Psoas muscle (tissue), 7 donors: ENCODE measurements at regions not wholly inside any gene's neighbourhood (a gene's known extent, or its start where the extent isn't known, plus 50 kb on each side); places are given as distances from the start of the nearest gene placed in this dataset.

Source experiments
- ATAC-seq, 4 donors: fragments of 200-7000 bp; cut with Tn5 transposase; one replicate each; pipeline ENCODE4 v1.9.1; 2020; ENCODE audit warnings: moderate library complexity in 3 of 4, mild to moderate bottlenecking in 2 of 4
- DNase-seq, 2 donors: peaks; one replicate each; pipeline ENCODE4 v3.0.0-alpha.2; 2020
- H3K27ac ChIP-seq: fragments of 200-600 bp; one replicate; pipeline ENCODE4 v1.8.0; 2022
- H3K27me3 ChIP-seq, 3 donors: fragments of 200-600 bp in 1 of 3; one replicate each; pipeline versions ENCODE4 v1.6.1 to v1.8.0; 2013 to 2022; ENCODE audit warnings: low read length in 2 of 3, mild to moderate bottlenecking in 2 of 3, moderate library complexity in 1 of 3; ENCODE audit not compliant: insufficient read depth in 3 of 3
- H3K36me3 ChIP-seq, 2 donors: fragments of 200-600 bp in 1 of 2; one replicate each; pipeline versions ENCODE4 v1.6.1 to v1.8.0; 2013 to 2022; ENCODE audit warnings: low read depth in 1 of 2, mild to moderate bottlenecking in 1 of 2, moderate library complexity in 1 of 2; ENCODE audit not compliant: insufficient read depth in 1 of 2
- H3K4me1 ChIP-seq: fragments of 200-600 bp; one replicate; pipeline ENCODE4 v1.8.0; 2022
- H3K4me3 ChIP-seq: fragments of 200-600 bp; one replicate; pipeline ENCODE4 v1.8.0; 2022; ENCODE audit warnings: mild to moderate bottlenecking
- H3K9me3 ChIP-seq: fragments of 200-600 bp; one replicate; pipeline ENCODE4 v1.8.0; 2022
- WGBS, 3 donors: extraction: QIAGEN DNeasy Blood & Tissue Kit; methylation state at CpG; one replicate each; pipeline versions ENCODE4 v1.1.6 to v1.1.7; 2013; 5-methylcytosine and 5-hydroxymethylcytosine counted together
- intact Hi-C, 2 donors: fragments of 100-400 bp; cut with DNase I; formaldehyde crosslinking; loops; one replicate each; pipeline versions ENCODE4 v1.11.0 to v1.14.2; 2022
- TF ChIP-seq, protein P1 (sequence below): fragments of 200-600 bp; IDR thresholded peaks from one replicate; pipeline ENCODE4 v1.8.0; 2022; ENCODE audit warnings: antibody characterized with exemption
- donor health status: healthy with polysubstance abuse.
- donor health status: DM: no; HTN: no; CAD: no; lungs with moderate emphysema.
- donor health status: Bipolar disorder and iron deficiency.
- donor health status: healthy.
- donor health status: DM: yes; HTN: yes; CAD: no.
- donor health status: DM: no; HTN: no; CAD: no.
- donor health status: DM: yes; HTN: yes; CAD: no.

GRCh38 chr6:98586163-98586562, 248.2 kb upstream of the POU3F2 start:
- H3K4me3 ChIP-seq, result no peak overlapping the region
- WGBS, 3 donors, result 43 to 95% (median 94%) methylated on average over 1 of the region's 1 CpG
- no peak for DNase-seq
- H3K9me3 ChIP-seq, result no peaks in the 10 kb centered on the region
- intact Hi-C loops, result no loop called here
- H3K36me3 ChIP-seq, result no peaks in the 10 kb centered on the region
- H3K4me1 ChIP-seq, result no peaks in the 10 kb centered on the region
- ATAC-seq, result no peak
- TF ChIP-seq, protein P1, sequence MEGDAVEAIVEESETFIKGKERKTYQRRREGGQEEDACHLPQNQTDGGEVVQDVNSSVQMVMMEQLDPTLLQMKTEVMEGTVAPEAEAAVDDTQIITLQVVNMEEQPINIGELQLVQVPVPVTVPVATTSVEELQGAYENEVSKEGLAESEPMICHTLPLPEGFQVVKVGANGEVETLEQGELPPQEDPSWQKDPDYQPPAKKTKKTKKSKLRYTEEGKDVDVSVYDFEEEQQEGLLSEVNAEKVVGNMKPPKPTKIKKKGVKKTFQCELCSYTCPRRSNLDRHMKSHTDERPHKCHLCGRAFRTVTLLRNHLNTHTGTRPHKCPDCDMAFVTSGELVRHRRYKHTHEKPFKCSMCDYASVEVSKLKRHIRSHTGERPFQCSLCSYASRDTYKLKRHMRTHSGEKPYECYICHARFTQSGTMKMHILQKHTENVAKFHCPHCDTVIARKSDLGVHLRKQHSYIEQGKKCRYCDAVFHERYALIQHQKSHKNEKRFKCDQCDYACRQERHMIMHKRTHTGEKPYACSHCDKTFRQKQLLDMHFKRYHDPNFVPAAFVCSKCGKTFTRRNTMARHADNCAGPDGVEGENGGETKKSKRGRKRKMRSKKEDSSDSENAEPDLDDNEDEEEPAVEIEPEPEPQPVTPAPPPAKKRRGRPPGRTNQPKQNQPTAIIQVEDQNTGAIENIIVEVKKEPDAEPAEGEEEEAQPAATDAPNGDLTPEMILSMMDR, result no peak
- no peak overlapping the region for H3K27ac ChIP-seq
- H3K27me3 ChIP-seq, result no peaks in the 10 kb centered on the region

- DNase-seq, result no peak
- intact Hi-C loops, result no loop called here
- H3K27me3 ChIP-seq, result no peaks in the 10 kb centered on the region
- no peak overlapping the region for H3K27ac ChIP-seq
- ATAC-seq, result no peak
- H3K9me3 ChIP-seq, result no peaks in the 10 kb centered on the region
- H3K36me3 ChIP-seq, result no peaks in the 10 kb centered on the region
- WGBS, 3 donors, result 41 to 50% (median 44%) methylated on average over 4 of the region's 4 CpGs
- H3K4me1 ChIP-seq, result no peaks in the 10 kb centered on the region
- TF ChIP-seq, protein P1, result no peak
- no peak overlapping the region for H3K4me3 ChIP-seq
These were observed 246.8 kb upstream of the POU3F2 start for GRCh38 chr6:98587555-98587954.

DNA sequence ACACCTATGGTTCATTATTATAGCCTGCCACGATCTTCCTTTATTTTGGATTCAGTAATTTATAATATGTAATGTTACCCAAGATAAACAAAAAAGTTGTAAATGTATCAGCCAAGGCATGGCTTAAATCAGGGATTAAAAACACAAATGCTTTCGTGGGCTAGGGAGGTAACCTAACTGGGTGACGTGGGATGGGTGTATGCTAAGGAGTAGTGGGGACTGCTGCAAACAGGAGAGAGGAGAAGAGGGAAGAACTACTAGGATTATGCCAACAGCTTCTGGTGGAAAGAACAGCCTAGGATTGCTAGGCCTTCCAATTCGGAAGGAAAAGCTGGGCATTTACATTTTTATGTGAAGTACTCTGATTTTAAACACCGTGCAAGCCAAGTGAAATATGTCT, 244.8 kb upstream of the POU3F2 start:
- Histone ChIP-seq H3K27ac (no peak overlapping the region), H3K4me3 (no peak overlapping the region), H3K9me3 (no peaks in the 10 kb centered on the region), H3K36me3 (no peaks in the 10 kb centered on the region), H3K4me1 (no peaks in the 10 kb centered on the region), H3K27me3 (no peaks in the 10 kb centered on the region)
- 82 to 86% (median 86%) methylated on average over 5 of the region's 5 CpGs for WGBS, 3 donors
- ATAC-seq (no peak), DNase-seq (no peak)
- TF ChIP-seq, protein P1, result no peak
- intact Hi-C loops, result no loop called here

- no peaks in the 10 kb centered on the region for H3K4me1 ChIP-seq
- H3K27ac ChIP-seq, result no peak overlapping the region
- ATAC-seq (no peak), DNase-seq (no peak)
- H3K4me3 ChIP-seq, result no peak overlapping the region
- no peaks in the 10 kb centered on the region for H3K36me3 ChIP-seq
- 50 to 59% (median 50%) methylated on average over 3 of the region's 3 CpGs for WGBS, 3 donors
- TF ChIP-seq, protein P1, result no peak
- intact Hi-C loops, result no loop called here
- no peaks in the 10 kb centered on the region for H3K27me3 ChIP-seq
- no peaks in the 10 kb centered on the region for H3K9me3 ChIP-seq
These were observed 244.2 kb upstream of the POU3F2 start for GRCh38 chr6:98590136-98590681.

DNA sequence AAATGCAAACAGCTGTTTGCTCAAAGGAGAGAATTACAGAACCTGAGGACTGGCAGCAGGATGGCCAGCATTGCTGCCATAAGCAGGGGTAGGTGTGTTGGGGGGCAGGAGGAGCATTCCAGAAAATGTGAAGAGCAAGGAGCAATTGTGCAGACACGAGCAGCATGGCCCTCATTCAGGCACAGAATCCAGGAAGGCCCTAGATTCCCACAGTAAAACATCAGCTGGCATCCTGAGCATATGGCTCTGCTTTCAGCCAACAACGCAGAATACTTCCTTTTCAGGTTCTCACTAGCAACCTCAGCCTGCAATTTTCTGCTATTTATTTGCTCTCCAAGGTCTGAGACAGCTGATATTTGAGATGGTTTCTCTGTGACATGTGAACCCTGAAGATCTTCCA, 243.4 kb upstream of the POU3F2 start:
- no peaks in the 10 kb centered on the region for H3K36me3 ChIP-seq
- ATAC-seq (no peak), DNase-seq (no peak)
- no peaks in the 10 kb centered on the region for H3K27me3 ChIP-seq
- intact Hi-C loops, result no loop called here
- no peaks in the 10 kb centered on the region for H3K9me3 ChIP-seq
- no peaks in the 10 kb centered on the region for H3K4me1 ChIP-seq
- H3K27ac ChIP-seq, result no peak overlapping the region
- TF ChIP-seq, protein P1, result no peak
- no peak overlapping the region for H3K4me3 ChIP-seq
- 3 to 9% (median 6%) methylated on average over 2 of the region's 2 CpGs for WGBS, 3 donors
